NCI-H146 treated with DMSO at 0.1 percent for 48 hours (cell line): ENCODE measurements at regions not wholly inside any gene's neighbourhood (a gene's known extent, or its start where the extent isn't known, plus 50 kb on each side); places are given as distances from the start of the nearest gene placed in this dataset.

Experiments used
- DNase-seq: peaks from one replicate; lab custom pipeline; 2025; ENCODE audit not compliant: unreplicated experiment; lab: John Stamatoyannopoulos, UW

GRCh38 chr13:59337070-59337469 lies 826.7 kb downstream of the DIAPH3 start:
- DNase-seq = no peak

DNA sequence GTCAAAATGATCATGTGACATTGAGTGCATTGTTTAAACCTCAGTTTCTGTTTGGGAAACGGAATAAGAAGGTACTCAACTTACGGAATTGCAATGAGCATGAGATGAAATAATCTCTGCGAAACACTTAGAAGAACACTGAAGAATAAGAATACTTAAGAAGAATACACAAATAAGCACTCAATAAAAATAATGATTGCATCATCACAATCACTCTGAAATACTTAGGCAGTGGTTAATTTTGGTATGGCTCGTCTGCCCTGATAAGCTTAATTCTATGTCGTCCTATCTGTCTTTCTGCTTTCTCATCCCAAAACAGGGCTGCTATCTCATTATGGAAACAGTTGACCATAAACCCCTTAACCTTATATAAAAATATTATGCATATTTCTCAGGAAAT lies 823.6 kb downstream of the DIAPH3 start:
- no peak for DNase-seq

DNA sequence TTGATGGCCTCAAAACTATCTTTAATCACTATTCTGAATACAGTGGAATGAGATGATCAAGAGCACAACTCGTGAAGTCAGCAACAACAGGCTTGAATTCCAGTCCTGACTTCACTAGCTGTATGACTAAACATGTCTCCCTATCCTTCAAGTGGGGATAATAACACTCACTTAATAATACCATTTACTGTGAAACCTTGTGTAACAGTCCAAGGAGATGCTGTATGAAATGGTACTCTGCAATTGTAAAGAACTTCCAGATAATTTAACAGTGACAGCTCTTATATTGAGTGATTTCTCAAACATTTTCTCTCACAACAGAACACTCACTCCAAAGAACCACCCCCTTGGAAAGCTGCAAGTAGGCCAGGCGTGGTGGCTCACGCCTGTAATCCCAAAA lies 823.1 kb downstream of the DIAPH3 start:
- no peak for DNase-seq

GRCh38 chr13:59342400-59342799 lies 821.3 kb downstream of the DIAPH3 start:
- DNase-seq = no peak

DNA sequence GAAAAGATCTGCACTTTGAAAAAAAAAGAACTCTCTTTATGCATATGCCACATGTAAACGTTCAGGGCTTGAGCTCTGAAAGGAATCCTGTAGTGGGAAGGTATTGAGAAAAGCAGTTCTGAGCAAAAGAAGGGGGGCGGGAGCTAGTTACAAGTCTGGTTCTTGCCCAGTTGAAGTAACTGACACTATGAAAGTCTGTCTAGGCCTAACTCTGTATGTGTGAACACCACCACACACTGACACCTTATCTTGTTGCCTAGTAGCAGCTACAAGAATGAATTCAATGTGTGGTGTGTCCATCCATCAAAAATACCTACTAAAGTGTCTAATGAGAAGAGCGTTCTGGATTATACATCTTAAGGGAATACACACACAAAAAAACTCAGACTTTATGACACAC lies 820.6 kb downstream of the DIAPH3 start:
- DNase-seq = no peak

- no peak for DNase-seq
Observed at GRCh38 chr13:59343993-59344822, 819.5 kb downstream of the DIAPH3 start.

GRCh38 chr13:59345311-59345710 lies 818.4 kb downstream of the DIAPH3 start:
- DNase-seq = no peak

- no peak for DNase-seq
Observed at GRCh38 chr13:59346999-59347723, 816.6 kb downstream of the DIAPH3 start.

GRCh38 chr13:59348617-59349016 lies 815.1 kb downstream of the DIAPH3 start:
- DNase-seq = no peak

DNA sequence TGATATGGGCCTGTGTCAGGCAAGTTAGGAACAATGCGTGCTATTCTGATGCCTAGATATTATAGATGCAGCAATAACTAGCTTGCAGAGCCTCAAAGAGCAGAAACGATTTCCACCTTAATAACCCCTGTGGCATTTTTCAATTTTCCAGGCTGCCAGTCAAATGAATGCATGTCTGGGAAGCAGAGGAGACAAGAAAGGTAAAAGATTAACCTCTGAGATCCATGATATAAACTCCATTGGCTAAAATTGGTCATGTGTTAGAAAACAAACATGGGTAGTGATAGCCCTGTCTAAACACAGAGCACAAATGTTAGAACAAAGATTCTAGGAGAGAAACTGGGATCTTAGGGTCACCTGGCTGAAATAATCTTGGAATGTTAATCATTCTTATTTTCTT lies 811.1 kb downstream of the DIAPH3 start:
- no peak for DNase-seq

DNA sequence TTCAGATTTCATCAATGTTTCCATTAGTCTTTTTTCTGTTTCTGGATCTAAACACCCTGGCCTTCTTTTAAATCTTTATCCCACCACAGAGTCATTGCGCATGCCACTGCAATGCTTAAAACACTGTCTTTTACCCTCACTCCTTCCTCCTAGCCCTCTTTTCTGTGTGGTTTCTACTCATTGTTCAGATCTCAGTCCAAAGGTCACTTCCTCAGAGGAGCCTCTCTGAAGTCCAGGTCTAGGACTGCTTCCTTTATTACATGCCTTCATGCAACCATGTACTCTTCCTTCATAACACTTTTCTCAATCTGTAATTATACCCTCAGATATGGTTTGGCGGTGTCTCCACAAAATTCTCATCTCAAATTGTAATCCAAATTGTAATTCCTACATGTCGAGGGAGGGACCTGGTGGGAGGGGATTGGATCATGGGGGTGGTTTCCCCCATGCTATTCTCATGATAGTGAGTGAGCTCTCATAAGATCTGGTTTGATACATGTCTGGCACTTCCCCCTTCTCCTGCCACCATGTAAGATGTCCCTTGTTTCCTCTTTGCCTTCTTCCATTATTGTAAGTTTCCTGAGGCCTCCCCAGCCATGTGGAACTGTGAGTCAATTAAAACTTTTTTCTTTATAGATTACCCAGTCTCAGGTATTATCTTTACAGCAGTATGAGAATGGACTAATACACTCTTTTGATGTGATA lies 808.9 kb downstream of the DIAPH3 start:
- DNase-seq = no peak

GRCh38 chr13:59356607-59357006 lies 807.1 kb downstream of the DIAPH3 start:
- DNase-seq = no peak

GRCh38 chr13:59358014-59358413 lies 805.7 kb downstream of the DIAPH3 start:
- DNase-seq = no peak

DNA sequence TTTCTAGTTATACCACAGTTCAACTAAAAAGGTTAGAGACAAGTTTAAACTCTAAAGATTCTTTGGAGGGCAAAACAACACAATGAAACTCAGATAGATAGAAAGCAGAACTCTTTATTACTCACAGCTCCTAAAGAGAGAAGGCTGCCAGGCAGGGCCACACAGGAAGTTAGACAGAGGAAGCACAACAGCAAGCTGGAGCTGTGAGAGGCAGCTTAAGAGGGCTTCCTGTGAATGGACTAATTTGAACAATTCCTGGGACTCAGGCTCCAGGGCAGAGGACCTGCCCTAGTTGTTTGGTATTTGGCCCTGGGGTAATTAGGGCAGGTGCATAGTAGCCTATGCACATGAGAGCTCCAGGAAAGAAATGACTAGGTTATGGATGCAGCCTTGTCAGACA lies 803.6 kb downstream of the DIAPH3 start:
- no peak for DNase-seq

DNA sequence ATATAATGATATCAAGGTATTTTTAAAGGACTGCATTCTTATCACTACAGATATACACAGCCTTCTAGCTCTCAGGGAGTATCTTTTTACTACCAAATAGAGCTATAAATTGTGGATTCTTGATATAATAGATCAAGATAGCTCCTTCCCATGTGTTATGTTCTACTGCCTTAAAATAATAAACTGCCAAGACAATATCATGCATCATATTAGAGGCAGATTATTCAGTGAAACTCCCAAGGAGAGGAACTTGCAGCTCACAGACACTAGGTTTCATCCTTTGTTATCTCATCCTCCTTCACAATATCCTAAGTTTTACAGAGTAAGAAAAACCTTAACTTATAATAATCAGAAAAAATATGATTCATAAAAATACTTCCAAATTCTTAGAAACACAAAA lies 802.8 kb downstream of the DIAPH3 start:
- DNase-seq = no peak

DNA sequence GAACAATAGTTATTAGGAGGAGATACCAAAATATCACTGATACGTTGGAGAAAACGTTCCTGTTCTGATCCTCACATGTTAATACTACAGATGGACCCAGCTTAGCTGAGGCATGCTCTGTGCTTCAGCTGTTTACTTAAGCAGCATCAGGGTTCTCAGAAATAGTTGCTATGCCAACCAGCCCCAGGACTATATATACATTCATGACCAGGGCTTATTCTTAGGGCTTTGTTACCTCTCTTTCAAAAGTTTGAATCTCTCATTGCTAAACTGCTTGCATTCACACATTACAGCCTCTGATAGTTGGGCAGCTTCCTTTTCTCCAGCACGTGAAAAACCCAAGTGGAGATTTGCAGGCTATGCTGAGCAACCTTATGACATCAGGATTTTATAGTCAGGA lies 800.4 kb downstream of the DIAPH3 start:
- no peak for DNase-seq

GRCh38 chr13:59363947-59364346 lies 799.8 kb downstream of the DIAPH3 start:
- no peak for DNase-seq

GRCh38 chr13:59364641-59365085 lies 799.1 kb downstream of the DIAPH3 start:
- no peak for DNase-seq

DNA sequence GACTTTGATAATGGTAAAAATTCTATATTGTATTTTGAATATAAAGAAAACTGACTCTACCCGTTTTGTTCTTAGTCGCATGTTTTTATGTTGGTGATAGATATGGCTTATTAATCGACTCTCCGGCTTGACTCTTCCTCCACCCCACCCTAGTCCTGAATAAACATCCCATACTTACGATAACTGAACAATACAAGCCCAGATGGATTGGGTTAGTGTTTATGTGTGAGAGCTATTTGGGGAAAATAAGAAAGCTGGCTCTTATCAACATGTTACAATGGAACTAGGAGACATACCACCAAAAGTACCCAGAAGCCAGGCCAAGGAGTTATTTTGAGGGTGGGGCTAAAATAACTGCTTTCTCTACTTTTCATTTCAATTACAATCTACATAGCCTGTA lies 796.3 kb downstream of the DIAPH3 start:
- DNase-seq = no peak

DNA sequence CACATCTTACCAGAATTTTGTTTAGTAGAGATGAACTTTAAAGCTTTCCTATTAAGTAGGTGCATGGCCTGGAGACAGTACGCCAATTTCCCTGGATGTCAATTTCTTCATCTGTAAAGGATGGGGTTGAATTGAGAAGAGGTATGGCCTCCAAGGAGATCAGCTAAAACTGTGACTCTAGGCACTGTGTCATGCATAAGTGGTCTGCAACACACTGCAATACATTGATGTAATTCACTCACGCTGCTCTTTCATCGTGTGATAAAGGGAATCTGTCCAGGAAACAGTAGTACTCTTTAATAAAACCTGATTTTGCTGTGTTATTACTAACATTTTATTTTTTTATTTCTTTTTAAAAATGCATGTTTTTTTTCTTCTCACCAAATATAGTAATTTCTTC lies 795.8 kb downstream of the DIAPH3 start:
- no peak for DNase-seq

DNA sequence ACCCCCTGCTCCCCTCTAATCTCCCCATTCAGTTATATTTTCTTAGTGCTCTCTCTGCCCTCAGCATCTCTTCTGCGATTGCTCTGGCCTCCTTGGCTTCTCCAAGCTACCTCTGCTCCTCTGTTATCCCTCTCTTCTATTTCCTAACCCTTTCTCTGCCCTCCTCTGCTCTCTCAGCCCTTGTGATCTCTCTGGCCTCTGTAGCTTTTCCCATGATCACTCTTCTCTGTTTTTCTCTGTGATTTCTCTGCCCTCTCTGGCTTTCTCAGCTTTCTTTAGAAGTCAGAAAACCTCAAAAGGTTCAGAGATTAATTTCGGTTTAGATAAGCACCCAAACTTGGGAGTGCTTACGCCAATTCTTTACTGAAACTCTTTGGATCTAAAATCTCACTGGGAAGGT lies 795.0 kb downstream of the DIAPH3 start:
- no peak for DNase-seq

DNA sequence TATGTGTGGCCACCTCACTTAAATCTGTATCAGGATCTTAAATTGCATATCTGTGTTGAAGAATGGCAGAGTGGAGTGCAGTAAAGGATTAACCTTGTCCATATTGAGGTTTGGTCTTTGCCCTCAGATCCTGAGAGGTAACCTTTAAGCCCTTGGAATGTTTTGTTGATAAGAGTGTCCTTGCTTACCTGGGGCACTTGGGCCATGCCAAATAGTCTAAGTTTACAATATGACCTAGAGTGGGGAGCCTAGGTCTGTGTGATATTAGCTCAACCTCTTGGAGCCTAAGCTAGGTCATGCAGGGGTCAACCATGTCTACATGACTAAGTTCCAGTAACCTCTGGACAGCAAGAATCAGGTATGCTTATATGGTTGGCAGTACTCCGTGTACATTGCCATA lies 792.5 kb downstream of the DIAPH3 start:
- DNase-seq = no peak
